ENCODE measurements at regions not wholly inside any gene's neighbourhood (a gene's known extent, or its start where the extent isn't known, plus 50 kb on each side); places are given as distances from the start of the nearest gene placed in this dataset.

- TF ChIP-seq CTCF (conservative IDR thresholded peaks at IDR 0.05): no peak
- Mint-ChIP-seq H3K4me3 (no peak overlapping the region), H3K4me1 (peaks cover 9% of the 10 kb centered on the region), H3K36me3 (ENCODE audit: low read depth) (no peaks in the 10 kb centered on the region), H3K27me3 (ENCODE audit: low read depth) (no peaks in the 10 kb centered on the region), H3K9me3 (peaks cover 13% of the 10 kb centered on the region), H3K27ac (ENCODE audit: unreplicated experiment) (no peak overlapping the region)
- no peak for DNase-seq (ENCODE audit: low read depth, low spot score)
Measured at GRCh38 chr4:147340591-147341120, 140.2 kb upstream of the EDNRA start.

GRCh38 chr4:147343692-147344091 is 137.2 kb upstream of the EDNRA start:
- Mint-ChIP-seq H3K4me3 (no peak overlapping the region), H3K9me3 (peaks cover 13% of the 10 kb centered on the region), H3K4me1 (peaks cover 9% of the 10 kb centered on the region), H3K27me3 (ENCODE audit: low read depth) (no peaks in the 10 kb centered on the region), H3K27ac (ENCODE audit: unreplicated experiment) (no peak overlapping the region), H3K36me3 (ENCODE audit: low read depth) (no peaks in the 10 kb centered on the region)
- TF ChIP-seq CTCF (conservative IDR thresholded peaks at IDR 0.05): no peak
- DNase-seq (ENCODE audit: low read depth, low spot score): no peak

GRCh38 chr4:147345662-147346061 is 135.2 kb upstream of the EDNRA start:
- H3K27me3 Mint-ChIP-seq (ENCODE audit: low read depth): no peaks in the 10 kb centered on the region
- no peak overlapping the region for H3K27ac Mint-ChIP-seq (ENCODE audit: unreplicated experiment)
- no peak for DNase-seq (ENCODE audit: low read depth, low spot score)
- H3K9me3 Mint-ChIP-seq: peaks cover 12% of the 10 kb centered on the region
- TF ChIP-seq CTCF (conservative IDR thresholded peaks at IDR 0.05): no peak
- H3K4me1 Mint-ChIP-seq: peaks cover 4% of the 10 kb centered on the region
- H3K4me3 Mint-ChIP-seq: no peak overlapping the region
- no peaks in the 10 kb centered on the region for H3K36me3 Mint-ChIP-seq (ENCODE audit: low read depth)

GRCh38 chr4:147347217-147347616 is 133.7 kb upstream of the EDNRA start:
- no peak overlapping the region for H3K4me3 Mint-ChIP-seq
- no peaks in the 10 kb centered on the region for H3K4me1 Mint-ChIP-seq
- H3K36me3 Mint-ChIP-seq (ENCODE audit: low read depth): no peaks in the 10 kb centered on the region
- no peak overlapping the region for H3K27ac Mint-ChIP-seq (ENCODE audit: unreplicated experiment)
- DNase-seq (ENCODE audit: low read depth, low spot score): no peak
- H3K9me3 Mint-ChIP-seq: peaks cover 4% of the 10 kb centered on the region
- TF ChIP-seq CTCF (conservative IDR thresholded peaks at IDR 0.05): no peak
- H3K27me3 Mint-ChIP-seq (ENCODE audit: low read depth): no peaks in the 10 kb centered on the region

- Mint-ChIP-seq H3K27ac (ENCODE audit: unreplicated experiment) (no peak overlapping the region), H3K4me3 (no peak overlapping the region)
Measured at GRCh38 chr4:147349193-147349592, 131.7 kb upstream of the EDNRA start.

More at GRCh38 chr4:147349193-147349592, 131.7 kb upstream of the EDNRA start:
- no peaks in the 10 kb centered on the region for H3K4me1 Mint-ChIP-seq
- TF ChIP-seq CTCF (conservative IDR thresholded peaks at IDR 0.05): no peak
- H3K27me3 Mint-ChIP-seq (ENCODE audit: low read depth): no peaks in the 10 kb centered on the region
- DNase-seq (ENCODE audit: low read depth, low spot score): no peak
- H3K36me3 Mint-ChIP-seq (ENCODE audit: low read depth): no peaks in the 10 kb centered on the region
- no peaks in the 10 kb centered on the region for H3K9me3 Mint-ChIP-seq
